ENCODE measurements at regions not wholly inside any gene's neighbourhood (a gene's known extent, or its start where the extent isn't known, plus 50 kb on each side); places are given as distances from the start of the nearest gene placed in this dataset.

DNA sequence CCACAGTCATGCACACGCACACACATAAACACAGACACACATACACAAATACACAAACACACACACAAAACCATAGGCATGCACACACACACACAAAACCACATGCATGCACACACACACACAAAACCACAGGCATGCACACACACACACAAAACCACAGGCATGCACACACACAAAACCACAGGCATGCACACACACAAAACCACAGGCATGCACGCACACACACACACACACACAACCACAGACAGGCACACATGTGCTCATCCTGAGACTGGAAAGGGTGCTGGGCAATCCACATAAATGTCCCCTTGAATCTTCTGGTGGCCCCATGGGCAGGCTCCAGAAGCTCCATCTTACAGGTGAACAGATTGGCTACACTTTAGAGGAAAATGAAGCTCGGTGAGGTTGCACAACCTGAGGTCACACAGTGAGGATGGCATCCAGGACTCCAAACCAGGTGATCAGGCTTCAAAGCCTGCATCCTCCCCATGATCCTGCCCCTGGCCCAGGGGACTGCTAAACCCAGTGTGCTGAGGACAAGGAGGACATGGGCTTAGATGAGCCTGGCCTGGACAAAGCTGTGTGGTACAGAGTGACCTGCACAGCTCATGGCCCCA, 144.8 kb downstream of the GADD45G start:
- DNase-seq, result no peak

DNA sequence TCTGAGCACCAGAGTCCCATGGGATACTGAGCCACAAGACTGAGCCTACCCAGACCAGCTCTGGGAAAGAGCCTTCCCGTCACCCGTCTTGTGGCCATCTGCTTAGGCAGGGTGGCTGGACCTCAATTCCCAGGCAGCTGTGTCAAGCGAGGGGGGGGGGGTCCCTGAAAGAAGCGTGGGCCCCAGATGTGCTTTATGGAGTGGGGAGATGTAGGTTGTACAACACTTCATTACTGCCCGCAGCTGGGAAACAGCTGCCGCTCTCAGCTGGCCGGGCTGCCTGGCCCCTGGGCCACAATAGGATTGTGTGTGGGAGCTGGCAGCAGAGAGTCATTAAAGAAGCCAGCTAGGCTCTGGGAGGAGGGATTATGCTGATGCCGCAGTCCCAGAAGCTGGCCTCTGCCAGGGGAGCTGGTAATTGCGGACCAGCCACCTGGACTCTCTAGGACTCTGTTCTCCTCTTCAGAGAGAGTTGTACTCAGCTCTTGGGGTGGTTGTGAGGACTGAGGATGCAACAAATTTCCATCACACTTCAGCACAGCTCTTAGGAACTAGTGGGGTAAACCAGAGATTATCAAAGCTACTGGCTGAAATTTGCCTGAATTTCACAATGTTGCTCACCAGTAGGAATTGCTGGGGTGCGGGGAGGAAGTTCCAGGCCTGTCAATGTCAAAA, 145.4 kb downstream of the GADD45G start:
- DNase-seq, result no peak

DNA sequence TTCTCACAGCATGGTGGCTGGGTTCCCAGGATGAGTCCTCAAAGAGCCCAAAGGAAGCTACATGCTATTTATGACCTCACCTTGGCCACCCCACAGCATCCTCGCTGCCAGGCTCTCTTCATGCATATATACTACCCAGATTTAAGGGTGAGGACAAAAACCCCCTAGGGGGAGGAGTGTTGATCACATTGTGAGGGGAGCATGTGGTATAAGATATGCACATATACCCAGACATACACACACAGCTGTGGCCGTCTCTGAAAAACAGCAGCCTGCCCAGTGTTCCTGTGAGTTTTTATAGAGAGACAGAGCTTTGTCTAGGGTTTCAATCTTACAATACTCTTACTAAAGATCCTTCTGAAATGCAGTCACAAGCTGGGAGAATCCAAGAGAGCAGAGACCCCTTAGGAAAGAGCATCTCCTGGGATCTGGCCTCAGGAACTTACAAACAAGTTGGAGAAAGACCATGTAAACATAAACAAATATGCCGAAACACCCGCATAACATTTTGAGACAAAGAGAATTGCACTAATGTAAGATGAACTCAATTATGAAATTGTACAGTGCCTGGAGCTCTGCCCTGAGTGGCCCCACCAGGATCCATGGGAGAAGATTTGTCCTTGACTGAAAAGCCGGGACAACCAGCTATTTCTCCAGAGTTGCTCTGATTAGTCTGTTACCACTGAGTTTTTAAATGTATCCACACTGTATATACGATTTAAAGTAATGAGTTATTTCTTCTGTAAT, 146.4 kb downstream of the GADD45G start:
- DNase-seq, result no peak

DNA sequence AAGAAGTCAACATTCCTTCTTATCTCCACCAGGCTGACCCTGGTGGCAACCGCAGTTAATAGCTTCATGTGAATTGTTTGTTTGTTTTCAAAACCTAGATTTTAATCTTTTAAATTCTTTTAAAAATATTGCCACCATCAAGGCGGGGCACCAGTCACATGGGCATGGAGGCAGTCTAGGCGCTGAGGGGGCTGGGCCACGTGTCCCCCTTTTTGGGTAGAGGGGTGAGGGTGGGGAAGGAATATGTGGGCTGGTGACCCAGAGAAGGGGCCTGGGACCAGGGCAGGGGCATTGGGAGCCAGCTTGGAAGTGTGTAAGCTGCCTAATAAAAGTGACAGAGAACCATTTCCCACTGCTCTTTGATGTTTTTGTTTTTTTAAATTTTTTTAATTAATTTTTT, 147.3 kb downstream of the GADD45G start:
- DNase-seq, result no peak

DNA sequence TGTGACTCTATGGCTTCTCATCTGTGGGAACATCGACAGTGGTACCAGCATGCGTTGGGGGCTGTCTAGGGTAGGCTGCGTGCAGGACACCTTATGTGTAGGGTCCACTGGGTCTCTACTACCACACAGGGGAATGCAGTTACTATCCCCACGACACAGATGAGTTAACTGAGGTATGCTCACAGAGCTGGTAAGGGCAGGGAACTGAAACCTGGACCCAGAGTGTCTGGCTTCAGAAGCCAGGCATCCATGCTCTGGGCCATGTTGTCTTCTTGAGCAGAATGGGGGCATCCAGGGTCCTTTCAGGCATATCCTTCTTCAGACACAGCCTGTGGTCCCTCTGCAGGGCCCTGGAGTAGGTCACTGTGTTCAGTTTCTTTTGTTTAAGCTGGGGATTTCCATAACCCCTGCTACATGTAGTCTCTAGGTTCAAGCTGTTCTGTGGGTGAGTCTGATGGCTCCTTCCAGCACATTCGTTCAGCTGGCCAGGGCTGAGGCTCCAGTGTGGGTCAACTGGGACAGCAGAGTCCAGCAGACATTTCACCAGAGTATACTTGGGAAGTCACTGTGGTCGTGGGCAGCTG, 148.8 kb downstream of the GADD45G start:
- no peak for DNase-seq

DNA sequence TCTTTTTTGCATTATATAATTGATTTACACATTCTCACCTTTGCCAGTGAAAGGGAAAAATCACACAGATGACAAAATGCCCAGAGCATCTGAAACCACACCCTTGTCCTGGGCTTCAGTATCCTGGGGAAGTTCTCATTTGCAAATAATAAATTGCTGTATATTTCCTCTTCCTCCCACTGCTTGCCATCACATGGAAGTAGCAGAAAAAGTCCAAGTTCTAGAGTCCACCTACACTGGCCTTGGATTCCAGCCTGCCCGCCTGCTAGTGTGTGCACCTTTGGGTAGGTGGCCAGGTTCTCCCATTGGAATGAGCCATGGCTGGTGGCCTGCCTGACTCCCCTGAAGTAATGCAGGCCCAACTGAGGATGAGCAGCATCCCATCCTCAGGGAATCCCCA, 149.4 kb downstream of the GADD45G start:
- no peak for DNase-seq

DNA sequence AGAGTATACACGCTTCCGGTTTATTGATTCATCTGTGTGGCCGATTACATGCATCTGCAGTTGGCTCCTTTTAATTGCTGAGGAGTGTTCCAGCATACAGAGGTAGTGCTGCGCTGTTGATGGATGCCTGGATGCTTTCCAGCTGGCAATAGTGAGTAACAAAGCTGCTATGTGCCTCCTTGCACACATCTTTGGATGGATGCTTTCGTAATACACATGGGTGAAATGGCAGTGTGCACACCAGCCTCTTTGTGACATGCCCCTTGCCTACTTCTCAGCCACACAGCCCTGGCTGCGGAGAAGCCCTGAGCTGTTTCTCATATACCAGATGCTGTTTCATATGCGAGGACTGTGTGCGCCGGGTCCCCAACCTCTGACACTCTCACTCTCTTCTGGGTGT, 151.0 kb downstream of the GADD45G start:
- DNase-seq, result no peak

DNA sequence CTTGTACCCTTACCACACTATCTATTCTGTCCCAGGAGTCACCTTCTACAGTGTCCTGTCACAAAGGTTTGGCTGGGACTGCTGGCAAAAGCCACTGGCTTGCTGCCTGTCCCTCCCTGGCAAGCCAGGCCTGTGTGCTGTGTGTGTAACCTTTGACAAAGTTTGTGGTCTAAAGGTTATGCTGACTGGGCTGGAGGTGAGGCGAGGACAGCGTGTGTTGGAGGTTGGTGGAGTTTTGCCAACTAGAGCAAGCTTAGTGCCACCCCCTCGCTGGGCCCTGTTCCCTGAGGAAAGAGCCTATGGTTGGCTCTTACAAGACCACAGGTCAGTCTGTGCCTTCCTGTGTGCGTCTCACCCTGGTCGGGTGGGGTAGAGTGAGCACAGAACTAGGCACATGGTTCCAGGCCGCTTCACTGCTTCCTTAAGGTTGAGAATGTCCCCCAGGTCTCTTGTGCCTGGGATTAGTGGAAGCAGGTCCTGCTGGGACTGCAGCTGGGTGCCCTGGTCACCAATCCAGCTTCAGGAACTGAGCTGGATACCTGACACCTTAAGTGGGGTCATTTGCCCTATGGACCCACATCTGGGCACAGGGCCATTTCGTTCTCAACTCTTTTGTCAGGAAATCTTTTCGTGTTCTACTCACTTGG, 152.2 kb downstream of the GADD45G start:
- DNase-seq, result no peak

DNA sequence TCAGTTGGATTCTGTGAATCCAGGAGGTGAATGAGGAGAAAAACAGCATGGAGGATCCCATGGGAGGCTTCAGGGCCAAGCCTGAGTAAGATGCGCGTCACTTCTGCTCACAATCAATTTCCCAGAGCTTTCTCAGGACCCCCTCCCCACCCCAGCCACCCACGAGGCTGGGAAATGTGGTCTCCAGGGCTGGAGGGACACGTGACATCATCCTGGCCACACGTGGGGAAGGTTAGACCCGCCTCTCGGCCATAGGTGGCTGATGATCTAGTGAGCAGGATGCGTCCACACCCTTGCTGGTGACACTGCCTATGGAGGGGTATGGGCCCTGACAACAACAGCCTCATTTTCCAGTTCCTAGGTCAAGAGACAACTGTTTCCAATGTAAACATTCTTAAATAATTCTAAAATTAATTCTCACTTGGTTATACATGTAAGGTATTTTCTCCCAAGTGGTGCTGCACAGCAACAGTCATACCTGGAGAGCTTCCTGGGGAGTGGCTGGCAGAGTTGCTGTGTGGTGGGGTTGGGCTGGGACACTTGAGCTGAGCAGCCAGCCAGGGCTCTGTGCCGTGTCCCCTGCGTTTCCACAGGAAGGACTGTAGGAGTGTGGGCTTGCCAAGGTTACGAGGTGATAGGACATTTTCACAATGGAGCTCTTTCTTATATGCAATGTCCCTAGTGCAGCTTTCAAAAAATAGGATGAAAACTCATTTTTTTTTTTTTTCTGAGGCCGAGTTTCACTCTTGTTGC, 153.1 kb downstream of the GADD45G start:
- no peak for DNase-seq

DNA sequence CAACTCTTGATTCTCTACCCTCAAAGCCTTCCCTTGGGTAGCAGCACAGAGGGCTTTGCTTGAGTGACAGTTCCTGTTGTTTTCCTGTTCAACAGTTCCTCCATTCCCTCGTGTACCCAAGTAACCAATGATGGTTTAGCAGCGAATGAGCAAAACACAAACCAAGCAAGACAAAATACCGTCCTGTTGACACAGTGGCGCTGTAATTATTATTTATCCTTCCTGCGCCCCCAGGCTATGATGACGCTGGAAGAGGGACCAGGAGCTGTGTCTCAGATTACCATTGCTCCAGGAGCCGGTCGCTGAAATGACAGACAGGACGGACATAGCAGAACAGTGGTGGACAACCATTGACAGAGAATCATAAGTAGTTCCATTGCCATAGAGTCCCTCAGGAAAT, 154.8 kb downstream of the GADD45G start:
- no peak for DNase-seq

DNA sequence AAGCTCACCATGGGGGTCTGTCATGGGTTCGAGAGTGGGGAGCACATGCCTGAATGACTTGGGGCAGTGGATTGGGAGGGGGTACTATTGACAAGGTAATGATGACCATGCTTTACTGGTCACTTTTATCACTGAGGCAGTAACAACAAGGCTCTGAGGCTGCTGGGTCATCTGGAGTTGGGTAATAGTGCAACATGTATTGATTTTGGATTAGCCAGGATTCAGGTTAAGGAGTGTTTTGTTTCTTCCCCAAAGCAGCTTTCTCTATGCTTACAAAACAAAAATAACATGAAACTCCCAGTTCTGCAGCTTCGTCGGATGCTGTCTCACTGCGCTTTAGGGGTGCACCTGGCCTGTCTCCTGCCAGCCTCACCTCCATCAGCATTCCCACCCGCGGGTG, 155.3 kb downstream of the GADD45G start:
- no peak for DNase-seq

DNA sequence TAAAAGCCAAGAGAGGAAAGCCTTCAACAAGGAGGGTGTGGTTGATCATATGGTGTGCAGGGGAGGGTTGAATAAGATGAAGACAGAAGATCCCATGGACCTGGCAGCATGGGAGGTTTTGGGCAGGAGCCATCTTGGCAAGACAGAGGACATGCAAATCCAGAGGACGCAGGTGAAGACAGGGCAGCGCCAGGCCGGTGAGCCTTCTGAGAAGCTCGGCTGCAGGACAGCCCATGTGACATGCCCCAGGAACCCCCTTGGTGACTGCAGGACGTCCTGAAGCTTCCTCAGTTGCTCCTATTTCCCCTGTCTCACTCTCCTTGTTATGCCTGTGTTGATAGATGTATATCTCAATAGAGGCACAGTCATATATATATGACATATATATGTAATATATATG, 159.4 kb downstream of the GADD45G start:
- DNase-seq, result no peak

DNA sequence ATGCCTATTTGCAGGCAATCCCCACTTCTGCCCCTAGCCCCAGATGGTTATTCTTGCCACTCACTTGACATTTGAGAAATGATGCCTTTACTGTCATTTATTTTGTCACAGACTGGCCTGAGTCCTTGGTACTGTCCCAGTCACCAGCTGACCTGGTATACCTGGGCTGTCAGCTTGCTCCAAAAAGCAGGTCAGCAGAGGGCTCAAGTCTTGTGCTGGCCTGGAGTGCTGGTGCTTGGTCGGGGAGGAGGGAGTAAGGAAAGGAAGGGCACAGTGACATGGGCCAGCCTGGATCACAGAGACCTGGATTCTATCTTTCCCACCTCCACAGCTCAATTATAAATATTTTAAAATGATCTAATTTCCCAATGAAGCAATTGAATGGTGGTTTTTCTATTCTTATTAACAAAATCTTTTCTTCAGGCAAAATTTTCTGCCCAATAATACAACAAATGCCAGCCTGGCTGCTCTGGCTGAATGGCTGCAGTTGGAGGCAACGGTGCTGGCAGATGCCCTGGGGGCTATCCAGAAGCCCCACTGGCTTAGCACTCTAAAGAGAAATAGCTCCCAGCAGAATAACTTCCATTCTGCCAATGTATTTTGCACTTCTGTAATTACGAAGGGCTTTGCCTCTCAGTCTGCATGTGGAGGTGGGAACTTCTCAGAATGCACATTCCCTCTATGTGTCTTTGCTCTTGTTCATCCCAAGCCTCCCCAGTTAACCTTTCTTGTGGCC, 160.6 kb downstream of the GADD45G start:
- no peak for DNase-seq

DNA sequence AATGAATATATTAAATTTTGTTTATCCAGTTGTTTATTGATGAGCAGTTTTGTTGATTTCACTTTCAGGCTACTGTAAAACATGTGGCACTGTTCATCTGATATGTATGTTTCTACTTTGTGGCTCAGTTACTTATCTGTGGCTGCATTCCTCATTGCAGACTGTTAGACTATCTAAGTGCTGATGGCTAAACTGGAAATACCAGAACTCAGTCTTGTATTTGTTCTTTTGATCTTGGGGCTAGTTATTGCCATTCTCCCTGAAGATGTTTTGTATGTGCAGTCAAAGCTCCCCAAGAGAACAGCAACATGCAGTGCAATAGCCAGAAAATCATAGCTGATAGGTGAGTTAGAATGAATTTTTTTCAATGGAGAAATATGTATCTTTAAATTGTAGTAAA, 162.2 kb downstream of the GADD45G start:
- no peak for DNase-seq

DNA sequence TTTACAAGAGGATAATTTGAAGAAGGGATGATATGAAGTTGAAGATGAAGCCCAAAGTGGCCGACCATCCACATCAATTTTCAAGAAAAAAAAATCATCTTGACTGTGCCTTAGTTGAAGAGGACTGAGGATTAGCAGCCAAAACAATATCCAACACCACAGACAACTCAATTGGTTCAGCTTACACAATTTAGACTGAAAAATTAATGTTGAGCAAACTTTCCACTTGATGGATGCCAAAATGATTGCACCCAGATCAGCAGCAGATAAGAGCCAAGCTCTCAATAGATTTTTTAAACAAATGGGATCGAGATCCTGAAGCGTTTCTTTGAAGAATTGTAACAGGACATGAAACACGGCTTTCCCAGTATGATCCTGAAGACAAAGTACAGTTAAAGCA, 163.2 kb downstream of the GADD45G start:
- no peak for DNase-seq

DNA sequence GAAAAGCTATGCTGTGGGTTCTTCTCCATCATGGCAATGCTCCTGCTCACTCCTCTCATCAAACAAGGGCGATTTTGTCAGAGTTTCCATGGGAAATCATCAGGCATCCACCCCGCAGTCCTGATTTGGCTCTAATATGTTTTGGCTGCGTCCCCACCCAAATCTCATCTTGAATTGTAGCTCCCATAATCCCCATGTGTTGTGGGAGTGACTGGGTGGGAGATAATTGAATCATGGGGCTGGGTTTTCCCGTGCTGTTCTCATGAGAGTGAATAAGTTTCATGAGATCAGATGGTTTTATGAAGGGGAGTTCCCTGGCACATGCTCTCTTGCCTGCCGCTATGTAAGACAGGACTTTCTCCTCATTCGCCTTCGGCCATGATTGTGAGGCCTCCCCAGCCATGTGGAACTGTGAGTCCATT, 163.8 kb downstream of the GADD45G start:
- no peak for DNase-seq

DNA sequence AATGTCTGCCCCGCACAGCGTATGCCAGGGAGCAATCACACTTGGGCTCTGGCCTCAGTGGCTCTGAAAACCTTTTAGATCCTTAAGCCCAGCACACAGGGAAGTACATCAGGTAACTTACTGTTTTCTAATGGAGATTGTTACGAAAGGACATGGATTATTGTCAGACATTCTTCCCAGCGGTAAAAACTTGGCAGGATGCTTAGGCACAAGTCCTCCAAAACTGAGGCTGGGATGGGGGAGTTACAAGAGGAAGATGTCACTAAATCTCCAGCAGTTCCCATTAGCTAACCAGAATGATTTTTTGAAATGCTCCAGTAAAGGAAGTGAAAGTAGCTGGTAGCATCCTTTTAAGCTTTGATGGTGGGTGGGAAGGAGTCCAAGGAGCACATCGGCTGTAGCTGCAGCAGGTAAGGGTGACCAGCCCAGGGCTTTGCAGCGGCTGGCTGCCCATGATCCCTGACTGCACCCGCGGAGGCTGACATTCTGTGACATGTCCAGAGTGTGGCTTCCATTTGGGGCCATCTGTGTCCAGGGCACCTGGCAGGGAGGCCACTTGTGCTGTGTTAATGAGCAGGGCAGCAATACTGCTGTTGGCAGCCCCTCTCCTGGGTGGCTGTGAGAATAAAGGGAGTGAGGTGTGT, 165.8 kb downstream of the GADD45G start:
- DNase-seq, result no peak

DNA sequence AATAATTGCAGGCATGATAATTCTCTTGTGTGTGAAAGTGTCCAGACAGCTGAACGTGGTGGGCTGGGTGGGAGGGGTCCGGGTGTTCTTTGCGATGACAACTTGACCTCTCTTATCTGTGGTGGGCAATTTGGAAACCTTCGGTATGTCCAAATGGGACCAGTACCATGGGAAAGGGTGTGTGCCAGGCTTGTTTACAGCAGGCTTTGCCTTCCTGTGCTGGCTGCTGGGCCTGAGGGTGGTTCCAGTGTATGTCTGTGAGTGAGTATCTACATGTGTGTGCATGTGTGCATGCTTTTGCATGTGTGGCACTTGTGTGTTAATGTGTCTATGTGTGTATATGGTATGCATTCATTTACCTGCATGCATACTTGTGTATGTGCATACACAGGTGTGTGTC, 166.4 kb downstream of the GADD45G start:
- no peak for DNase-seq

DNA sequence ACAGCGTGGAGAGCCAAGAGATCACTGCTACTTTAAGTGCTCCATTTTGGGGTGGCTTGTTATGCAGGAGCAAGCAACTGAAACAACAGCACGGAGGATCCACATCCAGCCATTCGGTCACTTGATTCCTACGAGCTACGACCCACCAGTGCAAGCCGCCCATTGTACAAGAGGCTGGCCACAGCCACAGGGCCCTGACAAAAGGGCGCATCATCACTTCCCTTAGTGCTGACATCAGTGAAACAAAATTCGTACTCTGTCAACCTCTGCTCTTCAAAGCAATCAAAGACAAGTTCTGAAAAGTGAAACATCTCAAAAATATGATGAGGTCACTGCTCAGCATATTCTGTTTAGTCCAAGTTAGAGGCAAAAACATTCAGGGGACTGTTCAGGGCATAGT, 168.4 kb downstream of the GADD45G start:
- no peak for DNase-seq

DNA sequence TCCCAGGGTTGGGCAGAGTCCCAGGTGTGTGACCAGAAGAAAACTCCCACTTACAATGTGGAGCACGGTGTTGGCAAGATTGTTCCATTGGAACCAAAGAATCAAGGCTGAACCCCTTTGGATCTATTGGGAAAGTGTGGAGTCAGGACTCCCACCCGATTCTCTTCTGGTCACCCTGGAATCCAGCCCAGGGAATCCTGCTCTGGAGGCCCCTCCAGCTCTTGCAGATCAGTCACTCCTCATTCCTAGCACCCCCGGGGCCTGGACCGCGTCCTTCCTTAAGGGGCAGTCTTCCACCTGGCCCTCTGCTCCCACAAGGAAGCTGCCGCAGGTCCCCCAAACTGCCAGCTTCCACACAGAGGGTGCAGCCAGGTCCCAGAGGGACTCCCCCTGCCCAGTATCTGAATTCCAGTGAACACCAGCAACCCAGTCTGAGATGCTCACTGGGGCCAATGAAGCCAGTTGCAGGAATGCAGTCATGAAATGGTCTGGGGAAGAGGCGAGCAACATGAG, 170.1 kb downstream of the GADD45G start:
- DNase-seq, result no peak

DNA sequence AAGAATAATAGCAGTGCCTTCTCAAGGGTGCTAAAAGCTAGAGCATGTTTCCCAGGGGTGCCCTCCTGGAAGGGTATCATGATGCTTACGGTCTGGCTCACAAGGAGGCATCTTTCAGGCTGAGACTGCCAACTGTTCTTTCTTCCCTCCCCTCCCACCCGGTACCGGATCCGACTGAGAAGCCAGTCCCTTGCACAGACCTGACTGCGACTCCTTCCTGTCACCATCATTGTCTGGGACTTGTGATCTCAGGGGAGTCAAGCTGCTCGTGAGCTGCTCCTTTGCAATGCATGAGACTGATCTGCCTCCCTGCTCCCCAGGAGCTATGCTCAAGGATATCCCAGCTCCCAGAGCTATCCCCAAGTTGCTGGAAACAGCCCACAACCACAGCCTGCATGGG, 170.8 kb downstream of the GADD45G start:
- no peak for DNase-seq

Data from CD4-positive, alpha-beta T cell treated with Interleukin-12 subunit alpha and Interleukin-12 subunit beta, for 1 hour (primary cell).